ENCODE measurements at regions not wholly inside any gene's neighbourhood (a gene's known extent, or its start where the extent isn't known, plus 50 kb on each side); places are given as distances from the start of the nearest gene placed in this dataset.

GRCh38 chr6:145360865-145361264, 374.5 kb downstream of the EPM2A start (continued):
- TF ChIP-seq ZFP91 (CRISPR knock-in tag; IDR thresholded peaks at IDR 0.05; ENCODE audit: borderline replicate concordance), result no peak
- no peak for TF ChIP-seq PRDM4 (CRISPR knock-in tag; IDR thresholded peaks at IDR 0.05; ENCODE audit: borderline replicate concordance)

- intact Hi-C loops (cut with micrococcal nuclease; ENCODE audit: unreplicated experiment), result no loop called here
- Histone ChIP-seq H3K79me2 (ENCODE audit: insufficient read depth, low read length) (no peaks in the 10 kb centered on the region), H3K4me1 (ENCODE audit: insufficient read depth, low read length) (no peaks in the 10 kb centered on the region), H3K27ac (ENCODE audit: extremely low read length, insufficient read depth, low read length) (no peak overlapping the region), H3K9ac (ENCODE audit: insufficient read depth, low read depth, low read length) (no peak overlapping the region), H3K27me3 (ENCODE audit: control insufficient read depth in 1 of 2, insufficient read depth in 2 of 2, low read length in 2 of 2) (peaks cover 0 to 4% of the 10 kb centered on the region in 2 experiments; a peak in 1 of 5 replicates), H4K20me1 (ENCODE audit: insufficient read depth, low read length) (no peaks in the 10 kb centered on the region), H3K4me3 (replicated peaks in 1 of 3; ENCODE audit: insufficient read depth in 1 of 3, low read depth in 2 of 3, low read length in 3 of 3) (no peak overlapping the region), H3K4me2 (ENCODE audit: low read depth, low read length) (no peak overlapping the region), H3K9me3 (ENCODE audit: low read length) (no peaks in the 10 kb centered on the region), H2AFZ (ENCODE audit: low read length) (no peak overlapping the region), H3K36me3 (replicated peaks in 1 of 2; ENCODE audit: control insufficient read depth in 1 of 2, insufficient read depth in 2 of 2, low read length in 2 of 2) (no peaks in the 10 kb centered on the region)
- no peak for DNase-seq (ENCODE audit: low spot score)
- ATAC-seq, result no peak
- no TSS peak for BruUV-seq (replicated peaks)
- in situ Hi-C loops (cut with HindIII; ENCODE audit: extremely low pct_ligation_motif_present, low pct_unique_long_range_greater_than_20kb), result no loop called here
- ChIA-PET CTCF (ENCODE audit: low intra/inter-chr PET ratio, low total read pairs) (no interaction called here), POLR2A (no interaction called here)
- TF ChIP-seq ZFY (CRISPR knock-in tag; IDR thresholded peaks at IDR 0.05) (no peak), ELF3 (CRISPR knock-in tag; IDR thresholded peaks at IDR 0.05) (no peak), CBX1 (IDR thresholded peaks at IDR 0.05; ENCODE audit: low read depth) (no peak), ZHX1 (CRISPR knock-in tag; IDR thresholded peaks at IDR 0.05; ENCODE audit: low read depth) (no peak), KLF16 (CRISPR knock-in tag; IDR thresholded peaks at IDR 0.05) (no peak)
- WGBS (ENCODE audit: low lambda C conversion rate), result 23% methylated on average over 5 of the region's 5 CpGs
- no peak for FAIRE-seq
These were observed 368.2 kb downstream of the EPM2A start for GRCh38 chr6:145367149-145367548.

Data from HepG2 (cell line).